Tibial nerve (tissue), 4 donors: ENCODE measurements at regions not wholly inside any gene's neighbourhood (a gene's known extent, or its start where the extent isn't known, plus 50 kb on each side); places are given as distances from the start of the nearest gene placed in this dataset.

Experiments used
- DNase-seq, 2 donors: peaks; one replicate each; pipeline ENCODE4 v3.0.0-alpha.2; 2019; ENCODE audit warnings: low spot score in 2 of 2
- H3K27ac ChIP-seq, 4 donors: fragments of 200-600 bp; sonication (generic) in 3 of 4; one replicate each; pipeline ENCODE4 v1.5.1; 2017 to 2019; ENCODE audit warnings: mild to moderate bottlenecking in 1 of 4
- H3K27me3 ChIP-seq, 2 donors: fragments of 200-600 bp; sonication (generic) in 1 of 2; one replicate each; pipeline versions ENCODE4 v1.5.1 to v1.6.0; 2017 to 2019
- H3K36me3 ChIP-seq, 3 donors: fragments of 200-600 bp; sonication (generic); one replicate each; pipeline ENCODE4 v1.5.1; 2018 to 2019
- H3K4me1 ChIP-seq, 4 donors: fragments of 200-600 bp; sonication (generic) in 3 of 4; one replicate each; pipeline ENCODE4 v1.5.1; 2017 to 2019
- H3K4me3 ChIP-seq, 4 donors: fragments of 200-600 bp; sonication (generic) in 3 of 4; one replicate each; pipeline ENCODE4 v1.5.1; 2017 to 2019; ENCODE audit warnings: mild to moderate bottlenecking in 1 of 4, moderate library complexity in 1 of 4
- H3K9me3 ChIP-seq, 4 donors: fragments of 200-600 bp; sonication (generic) in 3 of 4; one replicate each; pipeline ENCODE4 v1.5.1; 2017 to 2019
- EP300 ChIP-seq, 2 donors: sonication (generic); formaldehyde crosslinking; IDR thresholded peaks; one replicate each; pipeline ENCODE4 v1.6.1; 2017; ENCODE audit warnings: antibody characterized with exemption in 2 of 2, mild to moderate bottlenecking in 1 of 2
- POLR2A ChIP-seq, 2 donors: fragments of 450-650 bp; IDR thresholded peaks; one replicate each; pipeline ENCODE4 v1.6.1; 2017; ENCODE audit warnings: antibody characterized with exemption in 2 of 2, mild to moderate bottlenecking in 2 of 2, moderate library complexity in 2 of 2
- WGBS, 2 donors: methylation state at CpG; one replicate each; pipeline ENCODE4 v1.1.5; 2018; 5-methylcytosine and 5-hydroxymethylcytosine counted together
- TF ChIP-seq, protein P1 (sequence below), 5 experiments: fragments of 200-600 bp in 3 of 5; fragments of 450-650 bp in 2 of 5; sonication (generic) in 3 of 5; IDR thresholded peaks; one replicate each; pipeline ENCODE4 v1.5.1; 2016 to 2019; ENCODE audit warnings: antibody characterized with exemption in 5 of 5, mild to moderate bottlenecking in 3 of 5, moderate library complexity in 2 of 5

DNA sequence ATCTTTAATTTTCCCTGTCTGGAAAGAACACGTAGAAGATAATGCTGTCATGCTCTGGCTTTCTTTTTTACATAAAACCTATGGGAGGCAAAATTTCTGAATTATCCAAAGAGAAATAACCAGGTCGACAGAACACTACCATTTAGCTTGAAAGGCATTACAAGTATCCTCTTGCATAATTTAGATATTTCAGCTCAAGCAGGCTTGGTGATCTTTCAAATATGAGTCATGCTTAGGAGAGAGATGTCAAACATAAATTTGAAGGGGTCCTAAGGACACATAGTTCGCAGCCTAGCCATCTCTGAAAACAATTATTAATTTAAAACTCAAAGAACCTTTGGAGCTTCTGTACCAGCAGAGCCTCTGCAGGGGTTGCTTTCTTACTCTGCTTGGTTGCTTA lies 100.9 kb downstream of the FAS start:
- no peaks in the 10 kb centered on the region for H3K36me3 ChIP-seq
- no peak overlapping the region for H3K4me3 ChIP-seq
- H3K27me3 ChIP-seq = no peaks in the 10 kb centered on the region
- TF ChIP-seq EP300 (IDR thresholded peaks at IDR 0.05) (no peak), POLR2A (IDR thresholded peaks at IDR 0.05) (no peak)
- TF ChIP-seq, protein P1, sequence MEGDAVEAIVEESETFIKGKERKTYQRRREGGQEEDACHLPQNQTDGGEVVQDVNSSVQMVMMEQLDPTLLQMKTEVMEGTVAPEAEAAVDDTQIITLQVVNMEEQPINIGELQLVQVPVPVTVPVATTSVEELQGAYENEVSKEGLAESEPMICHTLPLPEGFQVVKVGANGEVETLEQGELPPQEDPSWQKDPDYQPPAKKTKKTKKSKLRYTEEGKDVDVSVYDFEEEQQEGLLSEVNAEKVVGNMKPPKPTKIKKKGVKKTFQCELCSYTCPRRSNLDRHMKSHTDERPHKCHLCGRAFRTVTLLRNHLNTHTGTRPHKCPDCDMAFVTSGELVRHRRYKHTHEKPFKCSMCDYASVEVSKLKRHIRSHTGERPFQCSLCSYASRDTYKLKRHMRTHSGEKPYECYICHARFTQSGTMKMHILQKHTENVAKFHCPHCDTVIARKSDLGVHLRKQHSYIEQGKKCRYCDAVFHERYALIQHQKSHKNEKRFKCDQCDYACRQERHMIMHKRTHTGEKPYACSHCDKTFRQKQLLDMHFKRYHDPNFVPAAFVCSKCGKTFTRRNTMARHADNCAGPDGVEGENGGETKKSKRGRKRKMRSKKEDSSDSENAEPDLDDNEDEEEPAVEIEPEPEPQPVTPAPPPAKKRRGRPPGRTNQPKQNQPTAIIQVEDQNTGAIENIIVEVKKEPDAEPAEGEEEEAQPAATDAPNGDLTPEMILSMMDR (IDR thresholded peaks at IDR 0.05) = no peak
- DNase-seq = no peak
- no peak overlapping the region for H3K27ac ChIP-seq
- H3K4me1 ChIP-seq = peaks cover 0 to 3% (median 0%) of the 10 kb centered on the region in 4 donors
- no peaks in the 10 kb centered on the region for H3K9me3 ChIP-seq
- 50 to 58% methylated on average over 3 of the region's 3 CpGs for WGBS, 2 donors

DNA sequence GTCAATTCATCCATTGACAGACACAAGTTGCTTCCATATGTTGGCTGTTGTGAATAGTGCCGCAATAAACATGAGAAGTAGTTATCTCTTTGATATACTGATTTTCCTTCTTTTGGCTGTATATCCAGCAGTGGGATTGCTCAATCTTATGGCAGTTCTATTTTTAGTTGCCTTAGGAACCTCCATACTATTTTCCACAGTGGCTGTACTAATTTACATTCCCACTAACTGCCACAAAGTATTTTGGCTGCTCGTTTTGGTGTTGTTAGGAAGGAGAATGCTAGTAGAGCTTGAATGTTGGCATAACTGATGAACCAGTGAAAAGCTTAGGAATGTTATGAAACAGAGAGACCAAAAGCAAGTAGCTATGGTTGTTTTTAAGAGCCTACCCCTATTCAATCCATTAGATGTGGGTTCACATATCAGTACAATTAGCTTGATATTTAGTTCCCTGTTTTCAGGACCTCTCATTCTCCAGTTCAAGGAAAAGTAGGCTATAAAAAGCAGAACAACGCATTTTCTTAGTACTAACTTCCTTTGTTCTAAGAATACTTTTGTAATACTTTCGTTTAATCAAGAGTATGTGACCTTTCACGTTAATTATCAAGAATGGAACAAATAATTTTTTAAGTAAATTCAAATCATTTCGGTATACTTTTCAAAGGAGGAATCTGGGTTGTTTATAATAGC lies 100.3 kb downstream of the FAS start:
- H3K9me3 ChIP-seq = no peaks in the 10 kb centered on the region
- no peaks in the 10 kb centered on the region for H3K27me3 ChIP-seq
- WGBS, 2 donors = 59 to 63% methylated on average over 6 of the region's 6 CpGs
- TF ChIP-seq POLR2A (IDR thresholded peaks at IDR 0.05) = no peak
- TF ChIP-seq, protein P1 (IDR thresholded peaks at IDR 0.05) = no peak
- no peak for TF ChIP-seq EP300 (IDR thresholded peaks at IDR 0.05)
- H3K27ac ChIP-seq = no peak overlapping the region
- no peaks in the 10 kb centered on the region for H3K36me3 ChIP-seq
- peaks cover 0 to 3% (median 0%) of the 10 kb centered on the region in 4 donors for H3K4me1 ChIP-seq
- no peak for DNase-seq
- H3K4me3 ChIP-seq = no peak overlapping the region

DNA sequence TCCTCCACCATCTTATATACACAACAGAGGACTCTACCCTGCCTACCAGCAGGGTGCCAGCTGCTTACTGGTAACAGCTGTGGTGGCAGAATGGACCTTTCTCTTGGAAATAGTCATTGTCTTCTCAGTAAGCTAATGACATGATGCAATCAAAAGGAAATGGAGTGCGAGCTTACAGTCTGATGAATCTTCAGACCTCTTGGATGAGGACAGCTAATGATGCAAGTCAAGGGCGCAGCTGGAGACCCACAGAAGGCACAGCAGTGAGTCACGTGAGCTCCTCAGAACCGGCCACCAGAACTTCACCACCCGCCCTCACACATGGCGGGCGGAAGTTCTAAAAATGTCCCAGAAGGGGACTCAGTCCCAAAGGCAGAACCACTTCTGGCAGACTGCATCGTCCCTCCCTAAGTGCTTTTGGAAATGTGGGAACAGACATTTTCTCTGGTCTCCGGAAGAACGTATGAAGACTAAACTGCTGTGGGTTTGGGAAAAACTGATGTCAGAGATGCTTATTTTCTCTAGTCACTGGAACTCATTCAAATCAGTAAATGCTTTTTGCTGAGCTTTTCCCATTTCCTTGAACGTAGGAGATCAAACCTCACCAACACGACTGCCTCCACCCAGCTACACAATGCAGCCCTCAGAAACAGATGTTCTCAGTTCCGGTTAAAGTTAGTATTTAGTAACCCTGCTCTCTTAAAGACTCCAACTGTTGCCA lies 96.4 kb downstream of the FAS start:
- peak; percentile 24 to 84 for TF ChIP-seq EP300 (IDR thresholded peaks at IDR 0.05)
- TF ChIP-seq, protein P1 (IDR thresholded peaks at IDR 0.05) = no peak
- H3K27ac ChIP-seq = peak overlapping the region; percentile 19 to 65 (median 44)
- WGBS, 2 donors = 48 to 52% methylated on average over 13 of the region's 13 CpGs
- no peaks in the 10 kb centered on the region for H3K27me3 ChIP-seq
- peak overlapping the region in 2 of 4 donors; percentile 23 to 31 for H3K4me3 ChIP-seq
- H3K9me3 ChIP-seq = no peaks in the 10 kb centered on the region
- H3K4me1 ChIP-seq = peaks cover 0 to 3% (median 0%) of the 10 kb centered on the region in 4 donors
- DNase-seq = peak; percentile 56 to 73
- H3K36me3 ChIP-seq = no peaks in the 10 kb centered on the region

DNA sequence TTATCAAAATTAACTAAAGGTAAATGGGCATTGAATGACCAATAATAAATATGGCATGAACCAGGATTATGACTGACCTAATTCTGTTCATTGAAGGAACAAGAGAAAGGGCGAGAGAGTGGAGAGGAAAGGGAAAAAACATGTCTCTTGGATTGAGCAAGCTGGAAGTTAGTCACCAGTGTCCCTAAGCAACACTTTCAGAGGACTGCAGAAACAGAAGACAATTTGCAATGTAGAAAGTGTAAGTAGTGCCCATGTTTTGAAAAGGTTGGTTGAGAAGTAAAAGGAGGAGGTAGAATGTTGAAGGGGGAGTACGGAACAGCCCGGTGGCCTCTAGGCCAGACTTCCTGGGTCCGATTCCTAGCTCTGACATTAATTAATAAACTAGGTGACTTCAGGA lies 94.6 kb downstream of the FAS start:
- Histone ChIP-seq H3K9me3 (no peaks in the 10 kb centered on the region), H3K27ac (no peak overlapping the region), H3K27me3 (no peaks in the 10 kb centered on the region), H3K4me1 (peaks cover 0 to 3% (median 0%) of the 10 kb centered on the region in 4 donors), H3K4me3 (no peak overlapping the region), H3K36me3 (no peaks in the 10 kb centered on the region)
- no peak for DNase-seq
- no peak for TF ChIP-seq POLR2A (IDR thresholded peaks at IDR 0.05)
- TF ChIP-seq, protein P1 (IDR thresholded peaks at IDR 0.05) = no peak
- no peak for TF ChIP-seq EP300 (IDR thresholded peaks at IDR 0.05)
- 89 to 91% methylated on average over 4 of the region's 4 CpGs for WGBS, 2 donors

DNA sequence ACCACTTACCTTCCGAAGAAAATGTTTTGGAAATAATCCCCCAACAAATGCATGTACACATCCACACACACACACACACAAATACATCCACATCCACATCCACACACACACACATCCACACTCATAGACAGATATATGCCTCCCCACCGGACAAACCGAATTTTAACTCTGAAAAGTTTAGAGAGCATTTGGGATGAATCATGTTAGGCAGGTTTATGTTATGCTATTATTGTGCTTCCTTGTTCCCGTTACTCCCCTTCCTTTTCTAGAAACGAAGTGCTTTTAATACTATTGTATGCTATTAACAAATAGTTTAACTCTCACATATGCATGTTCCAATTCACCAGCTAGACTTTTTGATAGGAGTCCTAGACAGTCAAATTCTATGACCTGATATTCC lies 91.5 kb downstream of the FAS start:
- Histone ChIP-seq H3K27ac (no peak overlapping the region), H3K9me3 (no peaks in the 10 kb centered on the region), H3K4me1 (peaks cover 0 to 6% (median 2%) of the 10 kb centered on the region in 4 donors), H3K36me3 (no peaks in the 10 kb centered on the region), H3K4me3 (no peak overlapping the region), H3K27me3 (no peaks in the 10 kb centered on the region)
- TF ChIP-seq EP300 (IDR thresholded peaks at IDR 0.05) = no peak
- TF ChIP-seq, protein P1 (IDR thresholded peaks at IDR 0.05) = no peak
- no peak for TF ChIP-seq POLR2A (IDR thresholded peaks at IDR 0.05)
- DNase-seq = no peak
- WGBS, 2 donors = 75 to 80% methylated on average over 5 of the region's 5 CpGs
